ENCODE measurements at regions not wholly inside any gene's neighbourhood (a gene's known extent, or its start where the extent isn't known, plus 50 kb on each side); places are given as distances from the start of the nearest gene placed in this dataset.

DNA sequence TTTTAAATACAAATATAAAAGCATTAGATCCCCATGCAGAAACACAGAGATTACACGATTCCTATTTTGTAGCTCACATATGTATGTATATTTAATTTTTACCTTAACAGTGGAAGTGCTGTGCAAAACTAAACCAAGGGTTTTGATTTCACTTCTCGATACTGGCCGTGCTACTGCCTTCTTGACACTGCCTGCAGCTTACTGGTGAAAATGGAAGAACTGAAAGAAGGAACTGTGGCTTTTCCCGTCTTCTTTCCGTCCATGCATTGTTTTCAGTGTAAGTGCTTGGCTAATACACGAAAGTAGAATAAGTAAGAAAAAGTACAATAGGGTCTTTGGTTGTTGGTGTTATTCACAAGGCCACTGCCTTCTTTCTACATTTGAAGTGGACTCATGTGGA, 129.5 kb downstream of the NDUFA10 start:
- no peak for DNase-seq (ENCODE audit: low read depth in 4 of 6, low spot score in 6 of 6)
- WGBS (ENCODE audit: insufficient coverage), result 65% methylated on average over 4 of the region's 6 CpGs
- no peak overlapping the region for H3K27ac ChIP-seq (ENCODE audit: low read depth, low read length)
- no peaks in the 10 kb centered on the region for H3K4me1 ChIP-seq (ENCODE audit: control insufficient read depth, insufficient read depth, low read length)
- H3K9me3 ChIP-seq (ENCODE audit: control insufficient read depth, insufficient read depth, low read length), result no peaks in the 10 kb centered on the region
- H3K4me3 ChIP-seq (ENCODE audit: low read depth, low read length), result no peak overlapping the region
- no peaks in the 10 kb centered on the region for H3K27me3 ChIP-seq (ENCODE audit: control insufficient read depth, insufficient read depth, low read length)
- no peaks in the 10 kb centered on the region for H3K36me3 ChIP-seq (ENCODE audit: control insufficient read depth, insufficient read depth, low read length)

DNA sequence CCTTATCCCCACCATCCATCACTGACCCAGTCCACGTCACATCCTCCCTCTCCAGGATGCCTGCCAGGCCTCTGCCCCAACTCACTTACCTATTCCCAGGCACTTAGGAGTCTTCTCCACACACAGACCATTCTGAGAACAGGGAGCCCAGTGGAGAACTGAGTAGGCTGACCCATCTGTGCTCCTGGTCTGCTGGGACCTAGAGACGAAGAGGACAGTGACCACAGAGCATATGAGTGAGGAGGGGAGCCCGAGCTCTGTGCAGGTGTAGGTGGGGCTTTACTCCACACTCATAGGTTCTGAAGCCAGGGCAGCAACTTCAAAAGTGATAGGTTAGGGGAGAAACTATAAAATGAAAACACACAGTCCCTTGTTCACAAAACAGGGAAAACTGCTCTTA, 130.0 kb downstream of the NDUFA10 start:
- 100% methylated on average over 2 of the region's 3 CpGs for WGBS (ENCODE audit: insufficient coverage)
- DNase-seq (ENCODE audit: low read depth in 4 of 6, low spot score in 6 of 6), result no peak
- no peaks in the 10 kb centered on the region for H3K27me3 ChIP-seq (ENCODE audit: control insufficient read depth, insufficient read depth, low read length)

DNA sequence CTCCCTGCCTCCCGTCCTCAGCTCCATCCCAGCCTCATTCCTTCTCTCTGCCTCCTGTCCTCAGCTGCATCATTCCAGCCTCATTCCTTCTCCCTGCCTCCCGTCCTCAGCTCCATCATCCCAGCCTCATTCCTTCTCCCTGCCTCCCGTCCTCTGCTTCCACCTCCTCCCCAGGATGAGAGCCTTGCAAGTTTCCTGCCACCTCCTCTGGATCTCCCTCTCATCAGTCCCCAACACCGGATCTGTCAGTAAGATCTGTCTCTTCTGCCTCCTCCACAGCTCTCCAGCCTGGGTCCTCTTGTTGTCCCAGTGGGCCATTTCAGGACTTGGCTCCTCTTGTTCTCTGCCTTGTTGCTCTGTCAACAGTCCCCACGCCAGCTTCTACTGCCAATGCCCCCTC, 130.9 kb downstream of the NDUFA10 start:
- no peaks in the 10 kb centered on the region for H3K9me3 ChIP-seq (ENCODE audit: control insufficient read depth, insufficient read depth, low read length)
- no peak for DNase-seq (ENCODE audit: low read depth in 4 of 6, low spot score in 6 of 6)
- H3K27me3 ChIP-seq (ENCODE audit: control insufficient read depth, insufficient read depth, low read length), result no peaks in the 10 kb centered on the region
- H3K27ac ChIP-seq (ENCODE audit: low read depth, low read length), result no peak overlapping the region
- peaks cover 7% of the 10 kb centered on the region for H3K4me1 ChIP-seq (ENCODE audit: control insufficient read depth, insufficient read depth, low read length)
- H3K36me3 ChIP-seq (ENCODE audit: control insufficient read depth, insufficient read depth, low read length), result no peaks in the 10 kb centered on the region
- H3K4me3 ChIP-seq (ENCODE audit: low read depth, low read length), result no peak overlapping the region
- WGBS (ENCODE audit: insufficient coverage), result 86% methylated on average over 5 of the region's 5 CpGs

More for the DNA sequence above, 130.0 kb downstream of the NDUFA10 start:
- Histone ChIP-seq H3K9me3 (ENCODE audit: control insufficient read depth, insufficient read depth, low read length) (no peaks in the 10 kb centered on the region), H3K27ac (ENCODE audit: low read depth, low read length) (no peak overlapping the region), H3K4me1 (ENCODE audit: control insufficient read depth, insufficient read depth, low read length) (no peaks in the 10 kb centered on the region), H3K36me3 (ENCODE audit: control insufficient read depth, insufficient read depth, low read length) (no peaks in the 10 kb centered on the region), H3K4me3 (ENCODE audit: low read depth, low read length) (no peak overlapping the region)

DNA sequence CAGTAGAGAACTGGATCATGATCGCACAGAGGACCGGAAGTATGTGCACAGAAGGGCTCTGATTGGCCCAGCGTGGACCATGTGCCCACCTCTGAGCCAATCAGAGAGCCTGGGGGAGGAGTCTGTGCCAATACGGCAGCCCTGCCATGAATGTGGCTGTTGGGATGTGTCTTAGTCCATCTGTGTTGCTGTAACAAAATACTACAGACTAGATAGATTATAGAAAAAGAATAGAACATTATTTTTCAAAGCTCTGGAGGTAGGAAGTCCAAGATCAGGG, 132.0 kb downstream of the NDUFA10 start:
- 64% methylated on average over 3 of the region's 4 CpGs for WGBS (ENCODE audit: insufficient coverage)

DNA sequence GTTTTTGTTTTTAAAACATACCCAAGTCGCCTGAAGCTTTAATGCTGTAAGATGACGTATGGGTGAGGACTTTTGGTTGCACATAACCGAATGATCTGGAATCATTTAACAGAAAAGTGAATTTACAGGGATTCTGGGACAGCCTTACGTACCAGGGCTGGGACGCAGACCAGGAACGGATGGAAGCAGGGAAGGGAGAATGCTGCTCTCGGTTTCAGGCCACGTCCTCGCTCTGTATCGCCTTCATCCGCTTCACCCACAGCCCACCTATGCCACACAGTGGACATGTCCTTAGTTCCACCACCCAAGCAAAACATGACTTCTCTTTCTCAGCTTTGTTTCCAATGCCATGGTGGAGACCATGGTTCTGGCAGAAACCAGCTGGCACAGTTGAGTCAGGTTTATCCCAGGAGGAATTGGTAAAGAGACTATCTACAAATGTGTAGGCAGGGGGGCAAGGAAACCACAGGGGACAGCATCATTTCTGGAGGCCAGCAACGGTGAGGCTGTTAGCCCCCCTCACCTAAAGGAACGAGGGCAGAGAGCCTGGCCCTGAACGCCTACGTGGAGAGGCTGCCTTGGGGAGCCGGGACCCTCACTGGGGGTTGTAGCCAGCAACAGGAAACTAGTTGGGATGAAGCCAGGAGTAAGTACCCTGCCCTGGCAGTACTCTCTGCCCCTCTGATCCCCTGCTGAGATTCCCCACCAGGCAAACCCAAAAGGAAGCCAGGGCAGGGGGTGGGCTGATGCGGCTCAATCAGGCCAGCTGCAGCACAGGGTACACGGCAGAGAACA, 132.5 kb downstream of the NDUFA10 start:
- H3K27ac ChIP-seq (ENCODE audit: low read depth, low read length), result no peak overlapping the region
- WGBS (ENCODE audit: insufficient coverage), result 86% methylated on average over 9 of the region's 18 CpGs
- no peak overlapping the region for H3K4me3 ChIP-seq (ENCODE audit: low read depth, low read length)
- H3K4me1 ChIP-seq (ENCODE audit: control insufficient read depth, insufficient read depth, low read length), result peaks cover 11% of the 10 kb centered on the region
- peak in 1 of 6 donors; percentile 43 for DNase-seq (ENCODE audit: low read depth in 4 of 6, low spot score in 6 of 6)
- H3K36me3 ChIP-seq (ENCODE audit: control insufficient read depth, insufficient read depth, low read length), result no peaks in the 10 kb centered on the region
- no peaks in the 10 kb centered on the region for H3K27me3 ChIP-seq (ENCODE audit: control insufficient read depth, insufficient read depth, low read length)
- no peaks in the 10 kb centered on the region for H3K9me3 ChIP-seq (ENCODE audit: control insufficient read depth, insufficient read depth, low read length)

More for the DNA sequence above, 132.0 kb downstream of the NDUFA10 start:
- peaks cover 11% of the 10 kb centered on the region for H3K4me1 ChIP-seq (ENCODE audit: control insufficient read depth, insufficient read depth, low read length)
- no peaks in the 10 kb centered on the region for H3K36me3 ChIP-seq (ENCODE audit: control insufficient read depth, insufficient read depth, low read length)
- H3K27ac ChIP-seq (ENCODE audit: low read depth, low read length), result no peak overlapping the region
- H3K9me3 ChIP-seq (ENCODE audit: control insufficient read depth, insufficient read depth, low read length), result no peaks in the 10 kb centered on the region
- H3K4me3 ChIP-seq (ENCODE audit: low read depth, low read length), result no peak overlapping the region
- no peaks in the 10 kb centered on the region for H3K27me3 ChIP-seq (ENCODE audit: control insufficient read depth, insufficient read depth, low read length)
- DNase-seq (ENCODE audit: low read depth in 4 of 6, low spot score in 6 of 6), result no peak

DNA sequence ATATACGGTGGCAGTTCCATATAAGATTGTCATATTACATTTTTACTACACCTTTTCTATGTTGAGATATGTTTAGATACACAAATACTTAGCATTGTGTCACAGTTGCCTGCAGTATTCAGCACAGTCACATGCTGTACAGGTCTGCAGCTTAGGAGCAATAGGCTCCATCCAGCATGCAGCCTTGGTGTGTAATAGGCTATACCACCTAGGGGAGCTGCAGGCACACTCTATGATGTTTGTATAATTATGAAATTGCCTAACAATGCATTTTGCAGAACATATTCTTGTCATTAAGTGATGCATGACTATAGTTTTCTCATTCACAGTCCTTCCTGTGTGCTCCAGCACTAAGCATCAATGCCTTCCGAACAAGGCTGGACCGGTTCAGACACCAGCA, 133.4 kb downstream of the NDUFA10 start:
- peaks cover 11% of the 10 kb centered on the region for H3K4me1 ChIP-seq (ENCODE audit: control insufficient read depth, insufficient read depth, low read length)
- H3K27ac ChIP-seq (ENCODE audit: low read depth, low read length), result no peak overlapping the region
- no peaks in the 10 kb centered on the region for H3K36me3 ChIP-seq (ENCODE audit: control insufficient read depth, insufficient read depth, low read length)
- DNase-seq (ENCODE audit: low read depth in 4 of 6, low spot score in 6 of 6), result peak in 1 of 6 donors; percentile 79
- H3K27me3 ChIP-seq (ENCODE audit: control insufficient read depth, insufficient read depth, low read length), result no peaks in the 10 kb centered on the region
- H3K4me3 ChIP-seq (ENCODE audit: low read depth, low read length), result no peak overlapping the region
- WGBS (ENCODE audit: insufficient coverage), result 90% methylated on average over 2 of the region's 3 CpGs
- H3K9me3 ChIP-seq (ENCODE audit: control insufficient read depth, insufficient read depth, low read length), result no peaks in the 10 kb centered on the region

DNA sequence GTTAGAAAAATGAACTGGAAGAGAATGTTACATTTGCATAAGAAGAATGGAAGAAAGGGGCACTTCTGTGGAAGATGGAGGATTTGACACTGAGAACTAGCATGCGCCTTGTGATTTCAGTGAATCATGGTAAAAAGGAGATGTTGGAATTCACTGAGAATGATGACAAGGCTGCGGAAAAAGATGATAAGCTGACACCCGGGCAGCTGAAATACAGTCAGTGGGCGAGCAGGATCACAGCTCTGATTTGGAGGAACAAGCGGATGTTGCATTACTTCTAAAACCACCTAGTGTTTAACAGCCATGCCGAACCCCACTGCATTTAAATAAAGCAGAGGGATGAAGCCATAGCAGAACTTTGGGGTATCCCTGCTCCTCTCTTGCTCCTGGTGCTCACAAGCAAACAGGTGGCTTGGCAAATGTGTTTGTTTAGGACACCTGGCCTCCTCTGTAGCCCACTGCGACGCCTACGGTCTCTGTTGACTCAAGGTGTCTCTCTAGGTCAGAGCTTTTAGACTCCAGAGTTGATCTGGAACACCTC, 134.9 kb downstream of the NDUFA10 start:
- H3K4me3 ChIP-seq (ENCODE audit: low read depth, low read length), result no peak overlapping the region
- H3K4me1 ChIP-seq (ENCODE audit: control insufficient read depth, insufficient read depth, low read length), result peaks cover 11% of the 10 kb centered on the region
- WGBS (ENCODE audit: insufficient coverage), result 94% methylated on average over 2 of the region's 9 CpGs
- H3K9me3 ChIP-seq (ENCODE audit: control insufficient read depth, insufficient read depth, low read length), result peaks cover 6% of the 10 kb centered on the region
- no peak for DNase-seq (ENCODE audit: low read depth in 4 of 6, low spot score in 6 of 6)
- H3K36me3 ChIP-seq (ENCODE audit: control insufficient read depth, insufficient read depth, low read length), result no peaks in the 10 kb centered on the region
- H3K27me3 ChIP-seq (ENCODE audit: control insufficient read depth, insufficient read depth, low read length), result no peaks in the 10 kb centered on the region
- peak overlapping the region; percentile 54 for H3K27ac ChIP-seq (ENCODE audit: low read depth, low read length)

DNA sequence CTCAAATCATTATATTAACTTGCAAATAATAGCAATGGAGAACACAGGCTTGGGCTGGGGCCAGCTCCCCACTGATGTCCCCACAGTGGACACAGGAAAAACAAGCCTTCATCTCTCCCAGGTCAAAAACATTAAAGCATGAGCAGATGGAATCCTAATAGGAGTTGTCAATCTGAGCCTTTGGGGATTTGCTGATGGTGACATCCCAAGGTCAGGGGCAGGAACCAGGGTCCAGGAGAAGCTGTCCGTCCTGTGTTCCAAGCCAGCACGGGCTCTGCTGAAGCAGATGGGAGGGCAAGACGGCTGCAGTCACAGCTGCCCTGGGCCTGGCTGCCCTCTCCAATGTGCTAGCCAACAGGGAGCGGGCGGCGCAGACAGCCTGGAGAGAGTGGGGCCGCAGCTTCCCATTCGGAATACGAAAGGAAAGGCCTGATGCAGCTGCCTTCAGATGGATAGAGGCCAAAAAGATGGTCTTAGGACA, 135.5 kb downstream of the NDUFA10 start:
- DNase-seq (ENCODE audit: low read depth in 4 of 6, low spot score in 6 of 6), result peak in 4 of 6 donors; percentile 28 to 81 (median 60)
- Histone ChIP-seq H3K27me3 (ENCODE audit: control insufficient read depth, insufficient read depth, low read length) (no peaks in the 10 kb centered on the region), H3K36me3 (ENCODE audit: control insufficient read depth, insufficient read depth, low read length) (no peaks in the 10 kb centered on the region), H3K4me3 (ENCODE audit: low read depth, low read length) (no peak overlapping the region), H3K9me3 (ENCODE audit: control insufficient read depth, insufficient read depth, low read length) (peaks cover 12% of the 10 kb centered on the region), H3K4me1 (ENCODE audit: control insufficient read depth, insufficient read depth, low read length) (peaks cover 11% of the 10 kb centered on the region), H3K27ac (ENCODE audit: low read depth, low read length) (peak overlapping the region; percentile 54)
- WGBS (ENCODE audit: insufficient coverage), result 23% methylated on average over 8 of the region's 9 CpGs

DNA sequence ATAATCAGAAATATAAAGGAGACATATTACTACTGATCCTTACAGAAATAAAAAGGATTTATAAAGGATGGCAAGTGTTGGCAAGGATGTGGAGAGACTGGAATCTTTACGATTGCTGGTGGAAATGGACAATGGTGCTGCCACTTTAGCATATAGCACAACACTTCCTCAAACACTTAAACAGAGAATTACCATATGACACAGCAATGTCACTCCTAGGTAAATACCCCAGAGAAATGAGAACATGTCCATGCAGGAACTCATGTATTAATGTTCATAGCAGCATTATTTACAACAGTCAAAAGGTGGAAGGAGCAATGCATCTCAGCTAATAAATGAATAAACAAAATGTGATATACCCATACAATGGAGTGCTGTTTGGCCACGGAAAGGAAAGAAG, 137.5 kb downstream of the NDUFA10 start:
- Histone ChIP-seq H3K4me3 (ENCODE audit: low read depth, low read length) (no peak overlapping the region), H3K4me1 (ENCODE audit: control insufficient read depth, insufficient read depth, low read length) (peaks cover 11% of the 10 kb centered on the region), H3K36me3 (ENCODE audit: control insufficient read depth, insufficient read depth, low read length) (no peaks in the 10 kb centered on the region), H3K27me3 (ENCODE audit: control insufficient read depth, insufficient read depth, low read length) (no peaks in the 10 kb centered on the region), H3K27ac (ENCODE audit: low read depth, low read length) (no peak overlapping the region), H3K9me3 (ENCODE audit: control insufficient read depth, insufficient read depth, low read length) (peaks cover 22% of the 10 kb centered on the region)
- no peak for DNase-seq (ENCODE audit: low read depth in 4 of 6, low spot score in 6 of 6)
- WGBS (ENCODE audit: insufficient coverage), result no CpG with 5 or more reads among the region's 2 CpGs

DNA sequence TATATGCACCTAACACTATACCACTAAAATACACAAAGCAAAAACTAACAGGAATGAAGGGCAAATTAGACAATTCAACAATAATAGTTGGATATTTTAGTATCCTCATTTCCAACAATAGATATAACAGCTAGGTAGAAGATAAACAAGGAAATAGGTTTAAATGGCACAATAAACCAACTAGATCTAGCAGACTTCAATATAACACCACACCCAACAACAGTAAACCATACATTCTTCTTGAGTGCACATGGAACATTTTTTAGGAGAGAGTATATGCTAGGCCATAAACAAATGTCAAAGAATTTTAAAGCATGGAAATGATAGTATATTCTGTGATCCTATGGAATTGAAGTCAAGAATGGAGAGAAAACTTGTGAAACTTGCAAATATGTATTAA, 138.4 kb downstream of the NDUFA10 start:
- no peaks in the 10 kb centered on the region for H3K36me3 ChIP-seq (ENCODE audit: control insufficient read depth, insufficient read depth, low read length)
- H3K9me3 ChIP-seq (ENCODE audit: control insufficient read depth, insufficient read depth, low read length), result peaks cover 22% of the 10 kb centered on the region
- no peaks in the 10 kb centered on the region for H3K27me3 ChIP-seq (ENCODE audit: control insufficient read depth, insufficient read depth, low read length)
- no peak overlapping the region for H3K27ac ChIP-seq (ENCODE audit: low read depth, low read length)
- H3K4me1 ChIP-seq (ENCODE audit: control insufficient read depth, insufficient read depth, low read length), result peaks cover 18% of the 10 kb centered on the region
- no peak for DNase-seq (ENCODE audit: low read depth in 4 of 6, low spot score in 6 of 6)
- H3K4me3 ChIP-seq (ENCODE audit: low read depth, low read length), result no peak overlapping the region

Measured in spinal cord (tissue), 9 donors.